IMR-90 (cell line): ENCODE measurements at regions not wholly inside any gene's neighbourhood (a gene's known extent, or its start where the extent isn't known, plus 50 kb on each side); places are given as distances from the start of the nearest gene placed in this dataset.

Source experiments
- ATAC-seq: fragments of 200-7000 bp; cut with Tn5 transposase; 2 replicates; pipeline ENCODE4 v1.9.1; 2020; ENCODE audit warnings: low read depth, mild to moderate bottlenecking, moderate library complexity
- BruUV-seq: library from RNA; stranded (reverse); fragments of 400-500 nt; replicated peaks from 2 replicates; lab custom pipeline; 2021; lab: Mats Ljungman, UMichigan
- CTCF ChIA-PET: fragments of 300-600 bp; formaldehyde crosslinking; extraction: SDS; loops from one replicate; lab custom pipeline; 2021; ENCODE audit warnings: antibody characterized with exemption; lab: Yijun Ruan, JAX
- POLR2A ChIA-PET: fragments of 300-600 bp; sonication (Branson Sonifier 250); formaldehyde crosslinking; loops from one replicate; lab custom pipeline; 2022; ENCODE audit warnings: antibody characterized with exemption; ENCODE audit not compliant: unreplicated experiment; lab: Charles Lee
- DNase-seq: peaks from one replicate; pipeline ENCODE4 v3.0.0; 2013
- H2AFZ ChIP-seq: replicated peaks from 2 replicates; pipeline ENCODE3; 2013; ENCODE audit warnings: low read length, mild to moderate bottlenecking; ENCODE audit not compliant: poor library complexity
- H2AK5ac ChIP-seq: 2 replicates; pipeline ENCODE4 v1.6.1; 2013; ENCODE audit warnings: low read depth, low read length, inconsistent platforms
- H2AK9ac ChIP-seq: replicated peaks from 2 replicates; pipeline ENCODE3; 2013; ENCODE audit warnings: mild to moderate bottlenecking, low read depth, low read length, moderate library complexity; ENCODE audit not compliant: poor library complexity
- H2BK120ac ChIP-seq: 2 replicates; pipeline ENCODE4 v1.6.1; 2013; ENCODE audit warnings: low read depth, low read length, inconsistent platforms
- H2BK15ac ChIP-seq: 3 replicates; pipeline ENCODE4 v1.6.1; 2013; ENCODE audit warnings: low read depth, low read length, inconsistent platforms
- H2BK20ac ChIP-seq: 2 replicates; pipeline ENCODE4 v1.6.1; 2013; ENCODE audit warnings: low read depth, mild to moderate bottlenecking, inconsistent platforms, low read length, moderate library complexity
- H2BK5ac ChIP-seq: 2 replicates; pipeline ENCODE4 v1.6.1; 2013; ENCODE audit warnings: mild to moderate bottlenecking, low read depth, low read length, inconsistent platforms; ENCODE audit not compliant: poor library complexity, severe bottlenecking
- H3K14ac ChIP-seq: replicated peaks from 2 replicates; pipeline ENCODE4 v1.6.1; 2013; ENCODE audit warnings: low read depth, low read length, inconsistent platforms
- H3K18ac ChIP-seq: 2 replicates; pipeline ENCODE4 v1.6.1; 2013; ENCODE audit warnings: low read depth, low read length, control low read depth
- H3K23ac ChIP-seq: 2 replicates; pipeline ENCODE4 v1.6.1; 2013; ENCODE audit warnings: low read depth, low read length, inconsistent platforms
- H3K27ac ChIP-seq: 2 replicates; pipeline ENCODE4 v1.5.1; 2013; ENCODE audit warnings: mild to moderate bottlenecking, control low read depth, low read length; ENCODE audit not compliant: insufficient read depth
- H3K27me3 ChIP-seq: 2 replicates; pipeline ENCODE4 v1.6.1; 2013; ENCODE audit warnings: low read length; ENCODE audit not compliant: control insufficient read depth, insufficient read depth
- H3K36me3 ChIP-seq: 2 replicates; pipeline ENCODE4 v1.6.1; 2013; ENCODE audit warnings: low read length, mixed read lengths; ENCODE audit not compliant: control insufficient read depth, insufficient read depth
- H3K4ac ChIP-seq: 2 replicates; pipeline ENCODE4 v1.6.1; 2013; ENCODE audit warnings: low read depth, low read length, inconsistent platforms
- H3K4me1 ChIP-seq: 2 replicates; pipeline ENCODE4 v1.6.1; 2013; ENCODE audit warnings: low read length, mixed read lengths; ENCODE audit not compliant: control insufficient read depth, insufficient read depth
- H3K4me2 ChIP-seq: 2 replicates; pipeline ENCODE4 v1.6.1; 2013; ENCODE audit warnings: low read depth, mild to moderate bottlenecking, control low read depth, low read length, moderate library complexity
- H3K4me3 ChIP-seq: 2 replicates; pipeline ENCODE4 v1.5.1; 2013; ENCODE audit warnings: low read depth, mild to moderate bottlenecking, control low read depth, low read length, moderate library complexity; ENCODE audit not compliant: insufficient read depth
- H3K56ac ChIP-seq: 2 replicates; pipeline ENCODE4 v1.6.1; 2013; ENCODE audit warnings: low read length, inconsistent platforms; ENCODE audit not compliant: insufficient read depth; ENCODE audit errors: extremely low read depth
- H3K79me1 ChIP-seq, 2 experiments: 2 replicates each; pipeline ENCODE4 v1.6.1; 2013; ENCODE audit warnings: low read length in 2 of 2, inconsistent platforms in 1 of 2, low read depth in 1 of 2
- H3K9ac ChIP-seq: 2 replicates; pipeline ENCODE4 v1.6.1; 2013; ENCODE audit warnings: low read depth, low read length, control low read depth
- H3K9me1 ChIP-seq: 2 replicates; pipeline ENCODE4 v1.6.1; 2013; ENCODE audit warnings: low read length, inconsistent platforms; ENCODE audit not compliant: insufficient read depth
- H3K9me3 ChIP-seq: 2 replicates; pipeline ENCODE4 v1.6.1; 2013; ENCODE audit warnings: low read length; ENCODE audit not compliant: control insufficient read depth, insufficient read depth
- H4K20me1 ChIP-seq: 2 replicates; pipeline ENCODE4 v1.6.1; 2013; ENCODE audit warnings: low read length, inconsistent platforms; ENCODE audit not compliant: insufficient read depth
- H4K5ac ChIP-seq: 2 replicates; pipeline ENCODE4 v1.6.1; 2013; ENCODE audit warnings: mild to moderate bottlenecking, low read depth, low read length, control low read depth
- H4K8ac ChIP-seq, 2 experiments: 2 replicates each; pipeline ENCODE4 v1.6.1; 2013; ENCODE audit warnings: low read depth in 2 of 2, low read length in 2 of 2, control low read depth in 1 of 2, inconsistent platforms in 1 of 2
- H4K91ac ChIP-seq: 2 replicates; pipeline ENCODE4 v1.6.1; 2013; ENCODE audit warnings: low read depth, low read length, inconsistent platforms; ENCODE audit not compliant: insufficient read depth
- BHLHE40 ChIP-seq: fragments of 150-350 bp; IDR thresholded peaks from 2 replicates; pipeline ENCODE4 v1.6.1; 2016; ENCODE audit warnings: mild to moderate bottlenecking, low read depth, low read length
- FOS ChIP-seq: fragments of 150-350 bp; IDR thresholded peaks from 2 replicates; pipeline ENCODE4 v1.6.1; 2016; ENCODE audit warnings: low read depth, low read length
- WGBS, 2 experiments: methylation state at CpG; one replicate each; pipeline versions ENCODE4 v1.1.5 to v1.1.7; 2013; ENCODE audit warnings: missing lambda C conversion rate in 2 of 2; ENCODE audit not compliant: insufficient read length in 1 of 2; ENCODE audit errors: extremely low coverage in 2 of 2; 5-methylcytosine and 5-hydroxymethylcytosine counted together
- dilution Hi-C: fragments of 300-500 bp; cut with HindIII; formaldehyde crosslinking; loops from one replicate; pipeline ENCODE4 v1.14.3; 2018; ENCODE audit warnings: low sequenced_read_pairs; ENCODE audit not compliant: unreplicated experiment
- in situ Hi-C: fragments of 300-500 bp; cut with MboI; formaldehyde crosslinking; loops from 3 replicates; pipeline ENCODE4 v1.14.3; 2019; ENCODE audit warnings: low sequenced_read_pairs, inconsistent platforms, mixed read lengths
- intact Hi-C: fragments of 100-400 bp; cut with micrococcal nuclease; formaldehyde crosslinking; loops from 2 replicates; pipeline ENCODE4 v1.10.0; 2022

GRCh38 chr4:60133375-60133774 is 1066.8 kb upstream of the ADGRL3 start:
- Histone ChIP-seq H2AFZ (no peak overlapping the region), H4K91ac (no peak overlapping the region), H3K27ac (no peak overlapping the region), H3K9me3 (no peaks in the 10 kb centered on the region), H3K36me3 (no peaks in the 10 kb centered on the region), H3K18ac (no peak overlapping the region), H4K8ac (no peak overlapping the region), H2BK120ac (no peak overlapping the region), H3K23ac (no peak overlapping the region), H3K79me1 (no peaks in the 10 kb centered on the region), H2BK5ac (no peak overlapping the region), H3K9me1 (no peaks in the 10 kb centered on the region), H2AK9ac (no peak overlapping the region), H3K4ac (no peak overlapping the region), H4K20me1 (no peaks in the 10 kb centered on the region), H3K27me3 (no peaks in the 10 kb centered on the region), H2BK15ac (no peak overlapping the region), H3K4me2 (no peak overlapping the region), H3K56ac (no peak overlapping the region), H2AK5ac (no peak overlapping the region), H3K4me3 (no peak overlapping the region), H2BK20ac (no peak overlapping the region), H4K5ac (no peak overlapping the region), H3K14ac (no peak overlapping the region), H3K4me1 (no peaks in the 10 kb centered on the region), H3K9ac (no peak overlapping the region)
- ATAC-seq (no peak; the same call in 1 of the 2 replicates), DNase-seq (peak; percentile 36)
- POLR2A ChIA-PET, result interaction anchor here (0.8 kb wide), 1 partner anchor 12 kb away, joined by 5 read pairs; no protein-coding TSS in a partner anchor
- in situ Hi-C loops (no loop called here), intact Hi-C loops (no loop called here), dilution Hi-C loops (no loop called here)
- BruUV-seq, result no TSS peak
- 80% methylated on average over 1 of the region's 1 CpG; no CpG with 5 or more reads in 1 of the 2 experiments for WGBS, 2 experiments
- CTCF ChIA-PET, result no interaction called here
- TF ChIP-seq BHLHE40, result no peak
- peak; percentile 60 for TF ChIP-seq FOS
